ENCODE measurements at regions not wholly inside any gene's neighbourhood (a gene's known extent, or its start where the extent isn't known, plus 50 kb on each side); places are given as distances from the start of the nearest gene placed in this dataset.

DNA sequence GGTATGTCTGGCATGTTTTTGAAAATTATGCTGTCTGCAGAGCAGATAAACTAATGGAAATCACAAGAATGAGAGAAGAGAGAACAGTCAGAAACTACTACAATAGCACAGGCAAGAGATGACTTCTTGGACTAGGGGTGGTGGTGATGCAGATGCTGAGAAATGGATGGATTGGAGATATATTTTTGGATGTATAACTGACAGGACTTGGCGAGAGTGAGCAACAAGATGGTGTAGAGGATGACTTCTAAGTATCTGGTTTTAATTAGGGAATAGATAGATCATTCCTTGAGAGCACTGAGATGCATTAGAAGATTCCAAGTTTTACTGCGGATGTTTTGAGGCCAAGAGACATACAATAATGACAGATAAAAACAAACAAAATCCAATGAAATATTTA is 328.2 kb downstream of the PID1 start:
- TF ChIP-seq POLR2A (IDR thresholded peaks at IDR 0.05): no peak
- TF ChIP-seq, protein P1, sequence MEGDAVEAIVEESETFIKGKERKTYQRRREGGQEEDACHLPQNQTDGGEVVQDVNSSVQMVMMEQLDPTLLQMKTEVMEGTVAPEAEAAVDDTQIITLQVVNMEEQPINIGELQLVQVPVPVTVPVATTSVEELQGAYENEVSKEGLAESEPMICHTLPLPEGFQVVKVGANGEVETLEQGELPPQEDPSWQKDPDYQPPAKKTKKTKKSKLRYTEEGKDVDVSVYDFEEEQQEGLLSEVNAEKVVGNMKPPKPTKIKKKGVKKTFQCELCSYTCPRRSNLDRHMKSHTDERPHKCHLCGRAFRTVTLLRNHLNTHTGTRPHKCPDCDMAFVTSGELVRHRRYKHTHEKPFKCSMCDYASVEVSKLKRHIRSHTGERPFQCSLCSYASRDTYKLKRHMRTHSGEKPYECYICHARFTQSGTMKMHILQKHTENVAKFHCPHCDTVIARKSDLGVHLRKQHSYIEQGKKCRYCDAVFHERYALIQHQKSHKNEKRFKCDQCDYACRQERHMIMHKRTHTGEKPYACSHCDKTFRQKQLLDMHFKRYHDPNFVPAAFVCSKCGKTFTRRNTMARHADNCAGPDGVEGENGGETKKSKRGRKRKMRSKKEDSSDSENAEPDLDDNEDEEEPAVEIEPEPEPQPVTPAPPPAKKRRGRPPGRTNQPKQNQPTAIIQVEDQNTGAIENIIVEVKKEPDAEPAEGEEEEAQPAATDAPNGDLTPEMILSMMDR (IDR thresholded peaks at IDR 0.05): no peak

Measured in thyroid gland (tissue), 4 donors.